IMR-90 (cell line): ENCODE measurements at regions not wholly inside any gene's neighbourhood (a gene's known extent, or its start where the extent isn't known, plus 50 kb on each side); places are given as distances from the start of the nearest gene placed in this dataset.

Source experiments
- ATAC-seq: fragments of 200-7000 bp; cut with Tn5 transposase; 2 replicates; pipeline ENCODE4 v1.9.1; 2020; ENCODE audit warnings: low read depth, mild to moderate bottlenecking, moderate library complexity
- BruUV-seq: library from RNA; stranded (reverse); fragments of 400-500 nt; replicated peaks from 2 replicates; lab custom pipeline; 2021; lab: Mats Ljungman, UMichigan
- CTCF ChIA-PET: fragments of 300-600 bp; formaldehyde crosslinking; extraction: SDS; loops from one replicate; lab custom pipeline; 2021; ENCODE audit warnings: antibody characterized with exemption; lab: Yijun Ruan, JAX
- POLR2A ChIA-PET: fragments of 300-600 bp; sonication (Branson Sonifier 250); formaldehyde crosslinking; loops from one replicate; lab custom pipeline; 2022; ENCODE audit warnings: antibody characterized with exemption; ENCODE audit not compliant: unreplicated experiment; lab: Charles Lee
- DNase-seq: peaks from one replicate; pipeline ENCODE4 v3.0.0; 2013
- H2AFZ ChIP-seq: replicated peaks from 2 replicates; pipeline ENCODE3; 2013; ENCODE audit warnings: low read length, mild to moderate bottlenecking; ENCODE audit not compliant: poor library complexity
- H2AK5ac ChIP-seq: 2 replicates; pipeline ENCODE4 v1.6.1; 2013; ENCODE audit warnings: low read depth, low read length, inconsistent platforms
- H2AK9ac ChIP-seq: replicated peaks from 2 replicates; pipeline ENCODE3; 2013; ENCODE audit warnings: mild to moderate bottlenecking, low read depth, low read length, moderate library complexity; ENCODE audit not compliant: poor library complexity
- H2BK120ac ChIP-seq: 2 replicates; pipeline ENCODE4 v1.6.1; 2013; ENCODE audit warnings: low read depth, low read length, inconsistent platforms
- H2BK15ac ChIP-seq: 3 replicates; pipeline ENCODE4 v1.6.1; 2013; ENCODE audit warnings: low read depth, low read length, inconsistent platforms
- H2BK20ac ChIP-seq: 2 replicates; pipeline ENCODE4 v1.6.1; 2013; ENCODE audit warnings: low read depth, mild to moderate bottlenecking, inconsistent platforms, low read length, moderate library complexity
- H2BK5ac ChIP-seq: 2 replicates; pipeline ENCODE4 v1.6.1; 2013; ENCODE audit warnings: mild to moderate bottlenecking, low read depth, low read length, inconsistent platforms; ENCODE audit not compliant: poor library complexity, severe bottlenecking
- H3K14ac ChIP-seq: replicated peaks from 2 replicates; pipeline ENCODE4 v1.6.1; 2013; ENCODE audit warnings: low read depth, low read length, inconsistent platforms
- H3K18ac ChIP-seq: 2 replicates; pipeline ENCODE4 v1.6.1; 2013; ENCODE audit warnings: low read depth, low read length, control low read depth
- H3K23ac ChIP-seq: 2 replicates; pipeline ENCODE4 v1.6.1; 2013; ENCODE audit warnings: low read depth, low read length, inconsistent platforms
- H3K27ac ChIP-seq: 2 replicates; pipeline ENCODE4 v1.5.1; 2013; ENCODE audit warnings: mild to moderate bottlenecking, control low read depth, low read length; ENCODE audit not compliant: insufficient read depth
- H3K27me3 ChIP-seq: 2 replicates; pipeline ENCODE4 v1.6.1; 2013; ENCODE audit warnings: low read length; ENCODE audit not compliant: control insufficient read depth, insufficient read depth
- H3K36me3 ChIP-seq: 2 replicates; pipeline ENCODE4 v1.6.1; 2013; ENCODE audit warnings: low read length, mixed read lengths; ENCODE audit not compliant: control insufficient read depth, insufficient read depth
- H3K4ac ChIP-seq: 2 replicates; pipeline ENCODE4 v1.6.1; 2013; ENCODE audit warnings: low read depth, low read length, inconsistent platforms
- H3K4me1 ChIP-seq: 2 replicates; pipeline ENCODE4 v1.6.1; 2013; ENCODE audit warnings: low read length, mixed read lengths; ENCODE audit not compliant: control insufficient read depth, insufficient read depth
- H3K4me2 ChIP-seq: 2 replicates; pipeline ENCODE4 v1.6.1; 2013; ENCODE audit warnings: low read depth, mild to moderate bottlenecking, control low read depth, low read length, moderate library complexity
- H3K4me3 ChIP-seq: 2 replicates; pipeline ENCODE4 v1.5.1; 2013; ENCODE audit warnings: low read depth, mild to moderate bottlenecking, control low read depth, low read length, moderate library complexity; ENCODE audit not compliant: insufficient read depth
- H3K56ac ChIP-seq: 2 replicates; pipeline ENCODE4 v1.6.1; 2013; ENCODE audit warnings: low read length, inconsistent platforms; ENCODE audit not compliant: insufficient read depth; ENCODE audit errors: extremely low read depth
- H3K79me1 ChIP-seq, 2 experiments: 2 replicates each; pipeline ENCODE4 v1.6.1; 2013; ENCODE audit warnings: low read length in 2 of 2, inconsistent platforms in 1 of 2, low read depth in 1 of 2
- H3K9ac ChIP-seq: 2 replicates; pipeline ENCODE4 v1.6.1; 2013; ENCODE audit warnings: low read depth, low read length, control low read depth
- H3K9me1 ChIP-seq: 2 replicates; pipeline ENCODE4 v1.6.1; 2013; ENCODE audit warnings: low read length, inconsistent platforms; ENCODE audit not compliant: insufficient read depth
- H3K9me3 ChIP-seq: 2 replicates; pipeline ENCODE4 v1.6.1; 2013; ENCODE audit warnings: low read length; ENCODE audit not compliant: control insufficient read depth, insufficient read depth
- H4K20me1 ChIP-seq: 2 replicates; pipeline ENCODE4 v1.6.1; 2013; ENCODE audit warnings: low read length, inconsistent platforms; ENCODE audit not compliant: insufficient read depth
- H4K5ac ChIP-seq: 2 replicates; pipeline ENCODE4 v1.6.1; 2013; ENCODE audit warnings: mild to moderate bottlenecking, low read depth, low read length, control low read depth
- H4K8ac ChIP-seq, 2 experiments: 2 replicates each; pipeline ENCODE4 v1.6.1; 2013; ENCODE audit warnings: low read depth in 2 of 2, low read length in 2 of 2, control low read depth in 1 of 2, inconsistent platforms in 1 of 2
- H4K91ac ChIP-seq: 2 replicates; pipeline ENCODE4 v1.6.1; 2013; ENCODE audit warnings: low read depth, low read length, inconsistent platforms; ENCODE audit not compliant: insufficient read depth
- BHLHE40 ChIP-seq: fragments of 150-350 bp; IDR thresholded peaks from 2 replicates; pipeline ENCODE4 v1.6.1; 2016; ENCODE audit warnings: mild to moderate bottlenecking, low read depth, low read length
- CEBPB ChIP-seq: IDR thresholded peaks from 2 replicates; pipeline ENCODE4 v1.6.1; 2012; ENCODE audit warnings: low read depth, low read length, improper control_type of control experiment
- CHD1 ChIP-seq: IDR thresholded peaks from 2 replicates; pipeline ENCODE4 v1.6.1; 2012; ENCODE audit warnings: low read depth, low read length, improper control_type of control experiment
- CTCF ChIP-seq: conservative IDR thresholded peaks from 2 replicates; pipeline ENCODE4 v1.5.1; 2012; ENCODE audit warnings: mild to moderate bottlenecking, low read depth, low read length, improper control_type of control experiment
- ELK1 ChIP-seq: fragments of 150-350 bp; IDR thresholded peaks from 2 replicates; pipeline ENCODE4 v1.6.1; 2016; ENCODE audit warnings: low read depth, mild to moderate bottlenecking, low read length, moderate library complexity, borderline replicate concordance
- FOS ChIP-seq: fragments of 150-350 bp; IDR thresholded peaks from 2 replicates; pipeline ENCODE4 v1.6.1; 2016; ENCODE audit warnings: low read depth, low read length
- MAFK ChIP-seq: IDR thresholded peaks from 2 replicates; pipeline ENCODE4 v1.6.1; 2012; ENCODE audit warnings: low read depth, low read length, improper control_type of control experiment
- MAZ ChIP-seq: IDR thresholded peaks from 2 replicates; pipeline ENCODE4 v1.6.1; 2012; ENCODE audit warnings: low read depth, mild to moderate bottlenecking, low read length, improper control_type of control experiment, moderate library complexity, borderline replicate concordance
- MXI1 ChIP-seq: IDR thresholded peaks from 2 replicates; pipeline ENCODE4 v1.6.1; 2012; ENCODE audit warnings: low read depth, mild to moderate bottlenecking, low read length, moderate library complexity, borderline replicate concordance
- NFE2L2 ChIP-seq: fragments of 150-350 bp; IDR thresholded peaks from 2 replicates; pipeline ENCODE4 v1.6.1; 2016; ENCODE audit warnings: low read depth, mild to moderate bottlenecking, low read length
- POLR2A ChIP-seq: IDR thresholded peaks from 2 replicates; pipeline ENCODE4 v1.6.1; 2012; ENCODE audit warnings: mild to moderate bottlenecking, low read depth, low read length
- RAD21 ChIP-seq: IDR thresholded peaks from 2 replicates; pipeline ENCODE4 v1.6.1; 2012; ENCODE audit warnings: low read length, improper control_type of control experiment
- RCOR1 ChIP-seq: IDR thresholded peaks from 2 replicates; pipeline ENCODE4 v1.6.1; 2012; ENCODE audit warnings: mild to moderate bottlenecking, low read length, improper control_type of control experiment; ENCODE audit not compliant: insufficient replicate concordance
- RFX5 ChIP-seq: IDR thresholded peaks from 2 replicates; pipeline ENCODE4 v1.8.0; 2012; ENCODE audit warnings: low read depth, mild to moderate bottlenecking, low read length, moderate library complexity
- SMC3 ChIP-seq: fragments of 150-350 bp; IDR thresholded peaks from 2 replicates; pipeline ENCODE4 v1.6.1; 2016; ENCODE audit warnings: low read depth, mild to moderate bottlenecking, antibody characterized with exemption, low read length, moderate library complexity
- USF2 ChIP-seq: fragments of 150-350 bp; IDR thresholded peaks from 2 replicates; pipeline ENCODE4 v1.6.1; 2017; ENCODE audit warnings: mild to moderate bottlenecking, antibody characterized with exemption, low read length, low read depth
- WGBS, 2 experiments: methylation state at CpG; one replicate each; pipeline versions ENCODE4 v1.1.5 to v1.1.7; 2013; ENCODE audit warnings: missing lambda C conversion rate in 2 of 2; ENCODE audit not compliant: insufficient read length in 1 of 2; ENCODE audit errors: extremely low coverage in 2 of 2; 5-methylcytosine and 5-hydroxymethylcytosine counted together
- dilution Hi-C: fragments of 300-500 bp; cut with HindIII; formaldehyde crosslinking; loops from one replicate; pipeline ENCODE4 v1.14.3; 2018; ENCODE audit warnings: low sequenced_read_pairs; ENCODE audit not compliant: unreplicated experiment
- in situ Hi-C: fragments of 300-500 bp; cut with MboI; formaldehyde crosslinking; loops from 3 replicates; pipeline ENCODE4 v1.14.3; 2019; ENCODE audit warnings: low sequenced_read_pairs, inconsistent platforms, mixed read lengths
- intact Hi-C: fragments of 100-400 bp; cut with micrococcal nuclease; formaldehyde crosslinking; loops from 2 replicates; pipeline ENCODE4 v1.10.0; 2022

- H2BK20ac ChIP-seq = no peak overlapping the region
- no peak for ATAC-seq
- no peak overlapping the region for H3K4ac ChIP-seq
- H3K18ac ChIP-seq = no peak overlapping the region
- H2BK5ac ChIP-seq = no peak overlapping the region
- no peak for TF ChIP-seq RCOR1
- TF ChIP-seq SMC3 = no peak
- no peak for TF ChIP-seq MXI1
- TF ChIP-seq MAZ = no peak
- TF ChIP-seq RAD21 = no peak
- TF ChIP-seq BHLHE40 = no peak
- no peak for TF ChIP-seq FOS
- TF ChIP-seq ELK1 = no peak
- TF ChIP-seq MAFK = no peak
- TF ChIP-seq USF2 = no peak
- TF ChIP-seq CHD1 = no peak
- TF ChIP-seq NFE2L2 = no peak
- TF ChIP-seq POLR2A = no peak
- TF ChIP-seq CTCF = no peak
- TF ChIP-seq CEBPB = no peak
- TF ChIP-seq RFX5 = no peak
- no peak overlapping the region for H2AFZ ChIP-seq
- no peak overlapping the region for H2BK15ac ChIP-seq
- no peak overlapping the region for H3K27ac ChIP-seq
- no peak overlapping the region for H4K8ac ChIP-seq
- no CpG with 5 or more reads among the region's 5 CpGs for WGBS, 2 experiments
- no peak overlapping the region for H2AK9ac ChIP-seq
- no peak overlapping the region for H2AK5ac ChIP-seq
- no peak overlapping the region for H3K4me2 ChIP-seq
- intact Hi-C loops (no loop called here), dilution Hi-C loops (no loop called here), in situ Hi-C loops (no loop called here)
- H3K14ac ChIP-seq = no peak overlapping the region
- no peaks in the 10 kb centered on the region for H3K79me1 ChIP-seq
- no peak overlapping the region for H2BK120ac ChIP-seq
- H3K27me3 ChIP-seq = no peaks in the 10 kb centered on the region
- no peak overlapping the region for H3K4me3 ChIP-seq
- POLR2A ChIA-PET = no interaction called here
- H4K91ac ChIP-seq = no peak overlapping the region
- no peaks in the 10 kb centered on the region for H3K9me1 ChIP-seq
- no peak overlapping the region for H4K5ac ChIP-seq
- H3K9me3 ChIP-seq = no peaks in the 10 kb centered on the region
- H3K9ac ChIP-seq = no peak overlapping the region
- DNase-seq = no peak
- no TSS peak for BruUV-seq
- H4K20me1 ChIP-seq = no peaks in the 10 kb centered on the region
- H3K56ac ChIP-seq = no peak overlapping the region
- no peaks in the 10 kb centered on the region for H3K36me3 ChIP-seq
- CTCF ChIA-PET = no interaction called here
- no peak overlapping the region for H3K23ac ChIP-seq
- no peaks in the 10 kb centered on the region for H3K4me1 ChIP-seq
Measured at GRCh38 chr1:63119575-63120155, 202.7 kb upstream of the FOXD3 start.
